ENCODE measurements at regions not wholly inside any gene's neighbourhood (a gene's known extent, or its start where the extent isn't known, plus 50 kb on each side); places are given as distances from the start of the nearest gene placed in this dataset.

DNA sequence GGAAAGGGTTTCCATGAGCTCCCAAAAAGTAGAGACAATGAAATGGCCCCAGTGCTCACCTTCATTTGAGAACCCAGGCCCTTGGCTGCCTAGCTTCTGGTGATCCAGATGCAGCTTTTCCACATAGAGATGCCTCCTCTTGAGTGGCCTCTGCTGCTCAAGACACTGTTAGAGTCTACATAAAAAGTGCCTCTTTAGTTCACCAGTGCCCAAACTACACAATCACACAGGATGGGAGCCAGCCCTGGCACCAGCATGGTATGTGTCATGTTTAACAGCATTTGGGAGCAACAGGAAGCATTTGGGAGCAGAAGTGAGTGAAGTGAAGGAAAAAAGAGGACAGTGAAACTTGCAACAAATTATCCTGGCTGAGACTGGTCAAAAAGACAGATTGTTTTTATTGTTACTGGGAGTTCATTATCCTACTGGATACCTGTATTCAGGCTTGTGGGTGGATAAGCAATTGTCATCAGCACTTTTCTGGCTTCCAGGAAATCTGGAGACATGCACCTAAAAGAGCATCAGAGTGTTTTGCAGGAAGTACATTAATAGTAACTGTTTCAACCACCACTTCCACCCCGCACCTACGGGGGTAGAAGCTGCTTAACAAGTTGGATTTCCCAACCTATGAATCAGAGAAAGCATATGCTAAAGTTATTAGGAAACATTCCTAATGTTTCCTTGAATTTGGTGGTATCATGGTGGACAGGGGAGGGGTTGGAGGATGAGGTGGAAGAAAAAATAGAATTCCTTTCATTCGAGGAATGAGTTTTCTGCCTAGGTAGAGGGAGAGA is 416.2 kb downstream of the IGSF11 start:
- TF ChIP-seq, protein P1, sequence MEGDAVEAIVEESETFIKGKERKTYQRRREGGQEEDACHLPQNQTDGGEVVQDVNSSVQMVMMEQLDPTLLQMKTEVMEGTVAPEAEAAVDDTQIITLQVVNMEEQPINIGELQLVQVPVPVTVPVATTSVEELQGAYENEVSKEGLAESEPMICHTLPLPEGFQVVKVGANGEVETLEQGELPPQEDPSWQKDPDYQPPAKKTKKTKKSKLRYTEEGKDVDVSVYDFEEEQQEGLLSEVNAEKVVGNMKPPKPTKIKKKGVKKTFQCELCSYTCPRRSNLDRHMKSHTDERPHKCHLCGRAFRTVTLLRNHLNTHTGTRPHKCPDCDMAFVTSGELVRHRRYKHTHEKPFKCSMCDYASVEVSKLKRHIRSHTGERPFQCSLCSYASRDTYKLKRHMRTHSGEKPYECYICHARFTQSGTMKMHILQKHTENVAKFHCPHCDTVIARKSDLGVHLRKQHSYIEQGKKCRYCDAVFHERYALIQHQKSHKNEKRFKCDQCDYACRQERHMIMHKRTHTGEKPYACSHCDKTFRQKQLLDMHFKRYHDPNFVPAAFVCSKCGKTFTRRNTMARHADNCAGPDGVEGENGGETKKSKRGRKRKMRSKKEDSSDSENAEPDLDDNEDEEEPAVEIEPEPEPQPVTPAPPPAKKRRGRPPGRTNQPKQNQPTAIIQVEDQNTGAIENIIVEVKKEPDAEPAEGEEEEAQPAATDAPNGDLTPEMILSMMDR (IDR thresholded peaks at IDR 0.05), result no peak
- no peak for TF ChIP-seq POLR2A (IDR thresholded peaks at IDR 0.05)

Measured in adrenal gland (tissue), 5 donors.